Caco-2 (cell line): ENCODE measurements at regions not wholly inside any gene's neighbourhood (a gene's known extent, or its start where the extent isn't known, plus 50 kb on each side); places are given as distances from the start of the nearest gene placed in this dataset.
A peak's percentile ranks its signal among the peaks of the same experiment; 100 is the strongest.

ENCODE experiments used
- BruUV-seq: library from RNA; stranded (reverse); fragments of 400-500 nt; replicated peaks from 2 replicates; lab custom pipeline; 2021; lab: Mats Ljungman, UMichigan
- CTCF ChIA-PET: fragments of 300-600 bp; sonication (Branson Sonifier 250); formaldehyde crosslinking; loops from one replicate; lab custom pipeline; 2022; ENCODE audit warnings: antibody characterized with exemption; lab: Charles Lee
- POLR2A ChIA-PET: fragments of 300-600 bp; sonication (Branson Sonifier 250); formaldehyde crosslinking; loops from one replicate; lab custom pipeline; 2022; ENCODE audit warnings: antibody characterized with exemption; lab: Charles Lee
- DNase-seq, 2 experiments: peaks; one replicate each; pipeline versions ENCODE4 v3.0.0 to v3.0.0-alpha.2; 2020 to 2022
- H3K27me3 ChIP-seq: replicated peaks from 2 replicates; pipeline ENCODE4 v1.6.0; 2011; ENCODE audit warnings: low read length; ENCODE audit not compliant: control insufficient read depth, insufficient read depth
- H3K36me3 ChIP-seq: 2 replicates; pipeline ENCODE4 v1.5.1; 2011; ENCODE audit warnings: low read length; ENCODE audit not compliant: control insufficient read depth, insufficient read depth
- H3K4me1 ChIP-seq: fragments of 250-450 bp; sonication (Bioruptor Pico); 2 replicates; pipeline ENCODE4 v1.5.1; 2020; ENCODE audit warnings: mild to moderate bottlenecking
- H3K4me3 ChIP-seq: 2 replicates; pipeline ENCODE4 v1.5.1; 2011; ENCODE audit warnings: low read depth, mild to moderate bottlenecking, control low read depth, low read length
- H3K9me3 ChIP-seq: fragments of 250-450 bp; sonication (Bioruptor Pico); 2 replicates; pipeline ENCODE4 v1.5.1; 2020; ENCODE audit warnings: mild to moderate bottlenecking, moderate library complexity
- H3K27ac Mint-ChIP-seq: one replicate; pipeline ENCODE4 v1.8.0; 2022; ENCODE audit warnings: mixed read lengths; ENCODE audit not compliant: unreplicated experiment
- H3K27me3 Mint-ChIP-seq: one replicate; pipeline ENCODE4 v1.8.0; 2022; ENCODE audit warnings: mixed read lengths; ENCODE audit not compliant: insufficient read depth, unreplicated experiment
- H3K36me3 Mint-ChIP-seq: one replicate; pipeline ENCODE4 v1.8.0; 2022; ENCODE audit warnings: mild to moderate bottlenecking, mixed read lengths; ENCODE audit not compliant: insufficient read depth, unreplicated experiment
- H3K4me1 Mint-ChIP-seq: one replicate; pipeline ENCODE4 v1.8.0; 2022; ENCODE audit warnings: low read depth, mixed read lengths; ENCODE audit not compliant: unreplicated experiment
- H3K4me3 Mint-ChIP-seq: one replicate; pipeline ENCODE4 v1.8.0; 2022; ENCODE audit warnings: mild to moderate bottlenecking, moderate library complexity, mixed read lengths; ENCODE audit not compliant: unreplicated experiment
- H3K9me3 Mint-ChIP-seq: one replicate; pipeline ENCODE4 v1.8.0; 2022; ENCODE audit warnings: mixed read lengths; ENCODE audit not compliant: unreplicated experiment
- CTCF ChIP-seq, 2 experiments: fragments of 200-600 bp in 1 of 2; IDR thresholded peaks; 1 replicate in 1 of 2; 2 replicates in 1 of 2; pipeline versions ENCODE4 v1.5.1 to v1.8.0; 2011 to 2022; ENCODE audit warnings: antibody characterized with exemption in 1 of 2, control low read depth in 1 of 2, inconsistent platforms in 1 of 2, low read depth in 1 of 2, low read length in 1 of 2, mild to moderate bottlenecking in 1 of 2, moderate library complexity in 1 of 2; ENCODE audit not compliant: insufficient read depth in 1 of 2, severe bottlenecking in 1 of 2, unreplicated experiment in 1 of 2
- intact Hi-C: fragments of 100-400 bp; cut with micrococcal nuclease; formaldehyde crosslinking; loops from one replicate; pipeline ENCODE4 v1.10.0; 2022; ENCODE audit not compliant: unreplicated experiment

GRCh38 chr5:38663249-38663648 is 106.8 kb upstream of the LIFR start:
- Histone ChIP-seq H3K9me3 (no peaks in the 10 kb centered on the region; the same call in 1 of the 2 replicates), H3K27me3 (no peaks in the 10 kb centered on the region), H3K4me1 (peaks cover 36% of the 10 kb centered on the region), H3K4me3 (no peak overlapping the region), H3K36me3 (no peaks in the 10 kb centered on the region)
- TF ChIP-seq CTCF (IDR thresholded peaks at IDR 0.05; ENCODE audit: insufficient read depth in 1 of 2, low read depth in 1 of 2, low read length in 1 of 2, severe bottlenecking in 1 of 2, unreplicated experiment in 1 of 2): no peak
- no peaks in the 10 kb centered on the region for H3K36me3 Mint-ChIP-seq
- POLR2A ChIA-PET: no interaction called here
- H3K9me3 Mint-ChIP-seq: peaks cover 12% of the 10 kb centered on the region
- H3K4me3 Mint-ChIP-seq: no peak overlapping the region
- intact Hi-C loops: no loop called here
- CTCF ChIA-PET: interaction anchor here (2.0 kb wide), 1 partner anchor 222 kb away, joined by 6 read pairs; no protein-coding TSS in a partner anchor
- BruUV-seq: no TSS peak
- no peaks in the 10 kb centered on the region for H3K27me3 Mint-ChIP-seq
- peaks cover 33% of the 10 kb centered on the region for H3K4me1 Mint-ChIP-seq
- DNase-seq: no peak
- H3K27ac Mint-ChIP-seq: no peak overlapping the region

GRCh38 chr5:38666668-38667498 is 110.4 kb upstream of the LIFR start:
- peak; percentile 60 to 73 for TF ChIP-seq CTCF (IDR thresholded peaks at IDR 0.05; ENCODE audit: insufficient read depth in 1 of 2, low read depth in 1 of 2, low read length in 1 of 2, severe bottlenecking in 1 of 2, unreplicated experiment in 1 of 2)
- H3K27me3 Mint-ChIP-seq: no peaks in the 10 kb centered on the region
- Histone ChIP-seq H3K27me3 (no peaks in the 10 kb centered on the region), H3K4me1 (peaks cover 58% of the 10 kb centered on the region), H3K9me3 (no peaks in the 10 kb centered on the region), H3K4me3 (no peak overlapping the region), H3K36me3 (no peaks in the 10 kb centered on the region)
- H3K4me1 Mint-ChIP-seq: peaks cover 45% of the 10 kb centered on the region
- H3K36me3 Mint-ChIP-seq: no peaks in the 10 kb centered on the region
- H3K27ac Mint-ChIP-seq: peak overlapping the region; percentile 13
- intact Hi-C loops: loop anchor here (1.0 to 2.0 kb wide), 4 partner anchors 68 to 226 kb away; no protein-coding TSS in a partner anchor
- ChIA-PET POLR2A (no interaction called here), CTCF (interaction anchor here (1.0 to 1.8 kb wide), 3 partner anchors 143 to 247 kb away, joined by 3 to 12 read pairs (median 7); no protein-coding TSS in a partner anchor)
- peak; percentile 52 to 56 for DNase-seq
- H3K9me3 Mint-ChIP-seq: peaks cover 12% of the 10 kb centered on the region
- H3K4me3 Mint-ChIP-seq: no peak overlapping the region
- no TSS peak for BruUV-seq

GRCh38 chr5:38667499-38667776 is 111.0 kb upstream of the LIFR start:
- Mint-ChIP-seq H3K4me1 (peaks cover 44% of the 10 kb centered on the region), H3K27me3 (no peaks in the 10 kb centered on the region), H3K27ac (peak overlapping the region; percentile 13), H3K36me3 (no peaks in the 10 kb centered on the region), H3K9me3 (peaks cover 12% of the 10 kb centered on the region), H3K4me3 (no peak overlapping the region)
- POLR2A ChIA-PET: no interaction called here
- BruUV-seq: no TSS peak
- Histone ChIP-seq H3K36me3 (no peaks in the 10 kb centered on the region), H3K9me3 (no peaks in the 10 kb centered on the region), H3K4me3 (no peak overlapping the region), H3K4me1 (peaks cover 60% of the 10 kb centered on the region), H3K27me3 (no peaks in the 10 kb centered on the region)
- CTCF ChIA-PET: interaction anchor here (1.0 to 1.8 kb wide), 3 partner anchors 142 to 247 kb away, joined by 3 to 12 read pairs (median 7); no protein-coding TSS in a partner anchor
- intact Hi-C loops: loop anchor here (1.0 to 2.0 kb wide), 4 partner anchors 69 to 226 kb away; no protein-coding TSS in a partner anchor
- DNase-seq: no peak
- no peak for TF ChIP-seq CTCF (IDR thresholded peaks at IDR 0.05; ENCODE audit: insufficient read depth in 1 of 2, low read depth in 1 of 2, low read length in 1 of 2, severe bottlenecking in 1 of 2, unreplicated experiment in 1 of 2)
